WERI-Rb-1 (cell line): ENCODE measurements at regions not wholly inside any gene's neighbourhood (a gene's known extent, or its start where the extent isn't known, plus 50 kb on each side); places are given as distances from the start of the nearest gene placed in this dataset.

ENCODE experiments used
- DNase-seq: peaks from one replicate; pipeline ENCODE4 v3.0.0-alpha.2; 2020
- H3K27ac ChIP-seq: fragments of 250-450 bp; sonication (Bioruptor Pico); 2 replicates; pipeline ENCODE4 v1.5.1; 2020; ENCODE audit warnings: mild to moderate bottlenecking, moderate library complexity
- H3K27me3 ChIP-seq: fragments of 250-450 bp; sonication (Bioruptor Pico); 2 replicates; pipeline ENCODE4 v1.5.1; 2021; ENCODE audit warnings: mild to moderate bottlenecking, low read depth, moderate library complexity; ENCODE audit not compliant: insufficient read depth, severe bottlenecking
- H3K36me3 ChIP-seq: fragments of 250-450 bp; sonication (Bioruptor Pico); 2 replicates; pipeline ENCODE4 v1.5.1; 2020; ENCODE audit warnings: mild to moderate bottlenecking, moderate library complexity
- H3K4me3 ChIP-seq: 2 replicates; pipeline ENCODE4 v1.5.1; 2011; ENCODE audit warnings: low read depth, mild to moderate bottlenecking, control low read depth, low read length
- H3K9me3 ChIP-seq: fragments of 250-450 bp; sonication (Bioruptor Pico); 2 replicates; pipeline ENCODE4 v1.5.1; 2021; ENCODE audit warnings: mild to moderate bottlenecking, moderate library complexity; ENCODE audit not compliant: severe bottlenecking
- TF ChIP-seq, protein P1 (sequence below): IDR thresholded peaks from 2 replicates; pipeline ENCODE4 v1.5.1; 2011; ENCODE audit warnings: low read depth, mild to moderate bottlenecking, control low read depth, inconsistent platforms, low read length

GRCh38 chrX:97763391-97763790, 879.7 kb downstream of the RPA4 start:
- H3K27me3 ChIP-seq = no peaks in the 10 kb centered on the region
- H3K4me3 ChIP-seq = no peak overlapping the region
- no peaks in the 10 kb centered on the region for H3K9me3 ChIP-seq
- no peak for DNase-seq
- no peak overlapping the region for H3K27ac ChIP-seq
- no peaks in the 10 kb centered on the region for H3K36me3 ChIP-seq
- TF ChIP-seq, protein P1, sequence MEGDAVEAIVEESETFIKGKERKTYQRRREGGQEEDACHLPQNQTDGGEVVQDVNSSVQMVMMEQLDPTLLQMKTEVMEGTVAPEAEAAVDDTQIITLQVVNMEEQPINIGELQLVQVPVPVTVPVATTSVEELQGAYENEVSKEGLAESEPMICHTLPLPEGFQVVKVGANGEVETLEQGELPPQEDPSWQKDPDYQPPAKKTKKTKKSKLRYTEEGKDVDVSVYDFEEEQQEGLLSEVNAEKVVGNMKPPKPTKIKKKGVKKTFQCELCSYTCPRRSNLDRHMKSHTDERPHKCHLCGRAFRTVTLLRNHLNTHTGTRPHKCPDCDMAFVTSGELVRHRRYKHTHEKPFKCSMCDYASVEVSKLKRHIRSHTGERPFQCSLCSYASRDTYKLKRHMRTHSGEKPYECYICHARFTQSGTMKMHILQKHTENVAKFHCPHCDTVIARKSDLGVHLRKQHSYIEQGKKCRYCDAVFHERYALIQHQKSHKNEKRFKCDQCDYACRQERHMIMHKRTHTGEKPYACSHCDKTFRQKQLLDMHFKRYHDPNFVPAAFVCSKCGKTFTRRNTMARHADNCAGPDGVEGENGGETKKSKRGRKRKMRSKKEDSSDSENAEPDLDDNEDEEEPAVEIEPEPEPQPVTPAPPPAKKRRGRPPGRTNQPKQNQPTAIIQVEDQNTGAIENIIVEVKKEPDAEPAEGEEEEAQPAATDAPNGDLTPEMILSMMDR = no peak

GRCh38 chrX:97763981-97764380, 880.3 kb downstream of the RPA4 start:
- no peaks in the 10 kb centered on the region for H3K27me3 ChIP-seq

GRCh38 chrX:97766501-97767095, 882.9 kb downstream of the RPA4 start:
- TF ChIP-seq, protein P1 = no peak
- no peak overlapping the region for H3K4me3 ChIP-seq
- no peaks in the 10 kb centered on the region for H3K27me3 ChIP-seq

More at GRCh38 chrX:97763981-97764380, 880.3 kb downstream of the RPA4 start:
- Histone ChIP-seq H3K27ac (no peak overlapping the region), H3K36me3 (no peaks in the 10 kb centered on the region), H3K9me3 (no peaks in the 10 kb centered on the region), H3K4me3 (no peak overlapping the region)
- TF ChIP-seq, protein P1 = no peak
- DNase-seq = no peak

DNA sequence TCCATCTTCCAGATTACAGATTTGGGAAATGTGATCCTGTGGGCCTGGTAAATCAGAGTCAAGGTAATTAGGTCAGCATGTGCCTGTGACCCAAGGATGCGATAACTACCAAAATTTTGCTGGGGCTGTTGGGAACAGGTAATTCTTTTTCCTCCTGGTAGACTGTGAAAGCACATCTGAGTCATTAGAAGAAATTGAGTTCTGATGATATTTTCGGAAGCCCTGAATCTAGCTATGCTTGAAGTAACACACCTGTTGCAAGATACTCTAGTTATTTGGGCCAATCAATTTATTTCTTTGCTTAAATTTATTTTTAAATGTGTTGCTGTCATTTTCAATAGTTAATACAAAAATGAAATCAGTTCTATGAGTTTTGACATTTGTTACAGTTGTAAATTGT, 903.6 kb downstream of the RPA4 start:
- Histone ChIP-seq H3K9me3 (no peaks in the 10 kb centered on the region), H3K36me3 (no peaks in the 10 kb centered on the region), H3K4me3 (no peak overlapping the region), H3K27ac (no peak overlapping the region), H3K27me3 (no peaks in the 10 kb centered on the region)
- no peak for DNase-seq
- TF ChIP-seq, protein P1 = no peak

More at GRCh38 chrX:97766501-97767095, 882.9 kb downstream of the RPA4 start:
- Histone ChIP-seq H3K9me3 (no peaks in the 10 kb centered on the region), H3K27ac (no peak overlapping the region), H3K36me3 (no peaks in the 10 kb centered on the region)
- peak; percentile 8 for DNase-seq

- DNase-seq = no peak
These were observed 904.1 kb downstream of the RPA4 start for GRCh38 chrX:97787849-97788248.

More at GRCh38 chrX:97787849-97788248, 904.1 kb downstream of the RPA4 start:
- no peaks in the 10 kb centered on the region for H3K27me3 ChIP-seq
- no peaks in the 10 kb centered on the region for H3K36me3 ChIP-seq
- TF ChIP-seq, protein P1 = no peak
- no peak overlapping the region for H3K27ac ChIP-seq
- H3K9me3 ChIP-seq = no peaks in the 10 kb centered on the region
- H3K4me3 ChIP-seq = no peak overlapping the region
